M059J (cell line): ENCODE measurements at regions not wholly inside any gene's neighbourhood (a gene's known extent, or its start where the extent isn't known, plus 50 kb on each side); places are given as distances from the start of the nearest gene placed in this dataset.
"Not testable (repeated sequence)": the region's sequence is repeated elsewhere in the genome, so short reads cannot be mapped to it uniquely, and the experiment has no call there.

Experiments used
- DNase-seq: peaks from one replicate; pipeline ENCODE4 v3.0.0-alpha.2; 2012; ENCODE audit warnings: low read depth

DNA sequence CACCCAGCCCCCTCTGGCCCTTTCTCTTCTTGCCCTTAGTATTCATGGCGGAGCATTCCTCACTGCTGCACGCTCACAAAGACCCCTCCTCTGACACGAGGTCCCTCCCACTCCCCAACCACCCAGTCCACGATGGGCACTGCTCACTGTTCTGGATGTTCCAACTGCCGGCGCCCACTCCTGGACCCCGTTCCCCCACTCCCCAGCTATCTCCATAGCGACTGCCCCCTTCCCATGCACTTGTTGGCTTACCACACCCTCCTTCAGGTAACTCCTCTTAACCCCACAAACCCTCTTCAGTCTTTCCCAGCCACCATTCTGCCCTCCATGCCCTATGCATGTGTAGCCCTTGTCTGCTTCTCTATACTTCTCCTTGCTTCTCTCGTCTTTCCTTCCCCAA is 961.5 kb upstream of the DEFB115 start:
- DNase-seq: not testable (repeated sequence)

DNA sequence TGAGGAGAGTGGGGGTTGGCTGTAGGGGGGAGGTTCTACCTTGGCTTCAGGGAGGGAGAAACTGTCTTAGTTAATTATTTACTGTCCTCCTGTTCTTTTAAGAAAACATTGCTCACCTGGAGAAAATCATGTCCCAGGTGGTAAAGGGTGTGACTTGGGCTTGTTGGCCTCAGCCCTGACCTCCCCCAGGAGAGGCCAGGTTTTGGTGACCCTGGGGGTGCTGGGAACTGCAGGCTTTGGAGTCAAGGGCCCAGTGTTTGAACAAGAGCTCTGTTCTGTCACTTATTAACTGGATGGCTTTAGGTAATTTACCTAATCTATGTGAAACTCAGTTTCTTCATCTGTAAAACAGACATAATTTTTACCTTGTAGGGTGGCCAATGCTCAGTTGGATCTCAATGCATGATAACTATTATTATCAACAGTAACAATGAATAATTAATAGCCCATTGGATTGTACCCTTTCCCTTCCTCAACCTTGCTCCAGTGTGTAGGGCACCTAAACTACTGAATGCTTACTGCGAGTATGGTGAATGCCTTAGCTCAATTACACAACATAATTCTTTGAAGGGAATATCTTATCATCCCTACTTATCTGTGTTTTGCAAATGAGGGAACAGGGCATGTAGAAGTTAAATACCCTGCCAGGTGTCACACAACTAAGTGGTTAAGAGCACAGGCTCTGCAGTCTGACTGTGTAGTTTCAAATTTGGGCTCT is 959.4 kb upstream of the DEFB115 start:
- DNase-seq: not testable (repeated sequence)

DNA sequence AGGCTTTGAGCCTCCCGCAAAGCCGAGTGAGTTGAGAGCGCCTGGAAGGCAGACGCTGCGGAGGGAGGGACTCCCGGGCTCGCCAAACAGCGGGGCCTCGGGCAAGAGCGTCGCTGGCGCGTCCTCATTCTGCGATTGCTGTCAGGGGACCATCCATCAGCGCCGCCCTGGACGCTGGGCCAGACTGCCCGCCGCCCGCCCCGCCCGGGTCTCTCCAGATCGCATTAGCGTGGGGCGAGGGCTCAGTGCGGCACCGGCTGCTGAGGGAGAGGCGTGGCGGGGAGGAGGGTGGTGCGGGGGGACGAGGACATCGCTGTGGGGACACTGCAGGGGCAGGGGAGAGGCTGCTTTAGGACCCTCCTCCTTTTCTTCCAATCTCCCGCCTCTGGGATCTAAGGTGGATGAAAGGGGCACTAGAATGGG is 957.2 kb upstream of the DEFB115 start:
- DNase-seq: not testable (repeated sequence)

DNA sequence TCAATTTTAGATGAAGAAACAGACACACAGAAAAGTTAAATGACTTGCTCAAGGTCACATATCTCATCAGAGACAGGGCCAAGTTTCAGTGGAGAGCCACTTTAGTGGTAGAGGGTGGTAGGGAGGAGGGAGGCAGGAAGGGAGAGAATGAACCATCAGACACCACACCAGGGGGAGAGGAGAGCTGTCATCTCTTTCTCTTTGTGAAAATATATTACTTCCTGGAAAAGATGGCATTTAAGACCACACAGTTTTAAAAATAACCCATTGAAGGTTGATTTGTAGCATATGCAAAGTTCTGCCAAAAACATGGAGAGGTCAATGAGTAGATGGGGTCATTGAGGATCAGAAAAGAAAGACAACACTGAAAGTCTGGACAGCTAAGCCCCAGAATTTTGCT is 954.7 kb upstream of the DEFB115 start:
- DNase-seq: not testable (repeated sequence)

DNA sequence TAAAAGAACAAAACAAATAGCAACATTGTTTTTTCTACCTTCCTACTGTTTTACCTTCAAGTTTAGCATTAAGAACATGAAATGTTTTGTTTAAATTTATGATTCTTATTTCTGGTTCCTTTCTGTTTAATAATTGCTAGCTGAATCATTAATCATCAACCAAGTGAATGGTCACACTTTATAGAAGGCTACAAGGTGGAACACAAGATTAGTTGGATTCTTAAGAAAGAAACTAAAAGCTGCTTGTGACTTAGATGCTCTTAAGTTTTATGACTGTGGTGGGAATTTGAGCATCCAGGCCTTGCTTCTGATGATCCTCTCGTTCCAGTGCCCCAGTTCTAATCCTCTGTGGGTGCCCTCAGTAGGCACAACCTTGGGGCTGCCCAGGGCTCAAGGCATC is 947.5 kb upstream of the DEFB115 start:
- not testable (repeated sequence) for DNase-seq

DNA sequence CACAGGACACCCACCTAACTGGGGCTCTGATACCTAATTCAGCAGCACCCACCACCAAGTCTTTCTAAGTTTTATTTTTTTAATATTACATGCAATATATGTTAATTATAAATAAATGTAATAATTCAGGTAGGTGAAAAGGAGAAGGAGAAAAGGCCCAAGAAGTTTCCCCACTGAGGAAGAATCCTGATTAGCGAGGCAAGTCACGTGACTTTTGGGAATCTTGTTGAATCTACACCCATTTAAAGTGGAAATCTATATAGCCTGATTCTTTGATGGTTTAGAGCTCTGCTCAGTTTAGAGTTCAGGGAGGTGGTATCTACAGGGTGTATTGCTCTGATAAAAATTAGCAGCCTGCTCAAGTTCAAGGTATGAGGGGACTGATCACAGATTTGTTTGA is 947.1 kb upstream of the DEFB115 start:
- not testable (repeated sequence) for DNase-seq

DNA sequence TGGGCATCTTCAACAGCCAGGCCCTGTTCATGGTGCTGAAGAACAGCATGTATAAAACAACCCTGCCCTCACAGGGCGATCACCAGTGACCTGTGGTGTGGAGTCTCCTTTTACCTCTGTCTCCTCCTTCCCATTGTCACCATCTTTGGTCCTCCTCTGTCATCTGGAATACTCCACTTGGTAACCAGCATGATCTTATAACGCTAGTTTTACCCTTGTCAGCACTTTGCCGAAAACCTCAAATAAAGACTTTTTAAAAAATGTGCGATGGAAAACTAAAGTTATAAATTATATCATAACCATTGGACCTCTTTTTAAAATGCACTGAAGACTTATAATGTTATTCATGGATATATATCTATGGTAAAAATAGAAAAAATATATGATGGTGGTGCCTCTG is 945.2 kb upstream of the DEFB115 start:
- DNase-seq: not testable (repeated sequence)

DNA sequence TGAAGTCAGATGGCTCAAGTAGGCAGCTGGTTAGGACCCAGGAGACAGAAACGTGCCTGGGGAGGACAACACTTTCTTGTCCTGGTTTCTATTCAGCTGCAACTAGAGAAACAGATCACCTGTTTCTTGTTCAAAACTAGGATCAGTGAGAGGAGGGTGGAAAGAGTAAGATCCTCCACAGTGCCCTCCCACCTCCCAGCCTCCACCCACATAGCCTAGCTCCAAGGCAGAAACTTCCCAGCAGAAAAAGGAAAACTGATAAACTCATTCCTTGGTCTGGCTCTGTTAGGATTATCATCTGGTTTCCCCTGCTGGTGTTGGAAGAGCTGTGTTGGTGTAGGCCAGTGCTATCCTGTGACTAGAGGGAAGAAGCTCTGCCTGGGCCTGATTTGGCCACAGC is 943.8 kb upstream of the DEFB115 start:
- DNase-seq: not testable (repeated sequence)

DNA sequence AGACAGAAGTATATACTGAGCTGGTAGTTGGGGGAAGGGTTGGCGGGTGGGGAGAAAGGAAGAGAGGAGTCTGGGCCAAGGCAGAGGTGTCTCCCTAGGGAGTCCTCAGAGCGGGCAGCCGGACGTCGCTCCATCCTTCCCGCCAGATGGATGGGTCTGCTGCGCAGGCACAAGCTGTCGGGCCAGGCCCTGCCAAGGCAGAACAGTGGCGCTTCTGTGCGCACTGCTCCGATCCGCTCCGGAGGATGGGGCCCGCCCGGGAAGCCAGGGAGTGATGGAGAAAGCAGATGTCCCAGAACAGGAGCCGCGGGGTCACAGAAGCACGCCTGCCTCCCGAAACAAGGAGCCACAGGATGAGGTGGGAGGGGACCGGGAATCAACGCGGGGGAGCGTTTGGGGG is 941.4 kb upstream of the DEFB115 start:
- DNase-seq: not testable (repeated sequence)

DNA sequence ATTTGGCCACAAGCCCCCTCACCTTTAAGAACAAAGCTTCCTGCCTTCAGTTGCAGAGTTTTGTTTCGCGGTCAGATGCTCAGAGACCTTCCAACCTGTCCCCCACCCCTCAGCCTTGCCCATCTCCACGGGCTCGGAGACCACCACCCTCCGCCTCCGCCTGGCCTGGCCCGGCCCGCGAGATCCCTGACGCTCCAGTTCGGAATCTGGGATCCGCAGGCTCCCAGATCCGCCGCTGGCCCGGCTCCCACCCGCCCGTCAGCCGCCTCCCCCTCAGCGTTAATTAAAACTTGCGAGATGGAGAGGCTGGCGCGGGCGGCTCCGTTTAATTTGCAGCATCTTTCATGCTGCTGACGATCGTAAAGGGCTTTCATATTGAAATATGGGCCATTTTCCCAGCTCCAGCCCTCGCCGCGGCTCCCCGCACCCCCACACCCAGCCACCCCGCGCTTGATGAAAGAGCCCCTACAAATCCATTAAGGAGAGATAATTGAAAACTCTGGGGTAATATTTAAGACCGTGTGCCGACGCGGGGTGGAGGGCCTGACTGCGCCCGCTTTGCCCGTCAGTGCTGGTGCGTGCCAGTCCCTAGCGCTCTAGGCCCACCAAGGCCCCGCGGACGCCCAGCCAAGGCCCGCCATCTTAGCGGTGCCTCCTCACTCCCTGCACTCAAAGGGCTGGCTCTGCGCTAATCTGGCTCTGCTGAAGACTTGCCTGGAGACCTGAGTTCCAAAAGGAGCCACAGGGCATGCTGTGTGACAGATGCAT is 940.7 kb upstream of the DEFB115 start:
- DNase-seq: not testable (repeated sequence)

DNA sequence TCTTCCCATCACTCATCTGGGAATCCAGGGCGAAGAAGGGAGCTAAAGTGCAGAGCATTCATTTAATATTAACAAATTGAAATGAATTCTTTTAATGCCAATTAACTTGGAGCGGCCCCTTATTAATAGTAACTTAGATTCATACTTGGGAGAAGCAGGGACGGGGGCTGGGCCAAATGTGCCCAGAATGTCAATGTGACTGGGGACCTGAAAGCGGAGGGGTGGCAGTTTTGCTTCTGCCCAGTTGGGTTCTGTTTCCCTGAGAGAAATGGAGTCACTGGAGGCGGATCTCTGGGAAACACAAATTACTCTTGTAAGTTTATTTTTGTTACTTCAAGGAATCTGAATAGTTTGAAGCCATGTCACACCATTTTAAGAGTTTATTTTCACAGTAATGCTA is 923.7 kb upstream of the DEFB115 start:
- not testable (repeated sequence) for DNase-seq

DNA sequence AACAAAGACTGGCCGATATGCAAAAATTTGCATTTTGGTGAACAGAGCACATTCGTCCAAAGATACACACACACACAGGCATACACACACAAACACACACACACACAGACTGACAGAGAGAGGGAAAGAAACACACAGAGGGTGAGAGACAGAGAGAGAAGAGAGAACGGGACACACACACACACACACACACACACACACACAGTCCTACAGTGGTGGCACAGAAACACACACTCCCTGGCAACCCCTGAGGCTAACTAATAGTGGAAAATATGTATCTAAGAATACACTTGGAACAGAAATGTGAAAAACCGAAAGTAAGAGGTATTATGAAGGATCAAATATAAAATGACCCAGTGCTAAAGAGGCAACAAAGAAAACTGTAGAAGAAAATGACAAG is 919.9 kb upstream of the DEFB115 start:
- DNase-seq: not testable (repeated sequence)

DNA sequence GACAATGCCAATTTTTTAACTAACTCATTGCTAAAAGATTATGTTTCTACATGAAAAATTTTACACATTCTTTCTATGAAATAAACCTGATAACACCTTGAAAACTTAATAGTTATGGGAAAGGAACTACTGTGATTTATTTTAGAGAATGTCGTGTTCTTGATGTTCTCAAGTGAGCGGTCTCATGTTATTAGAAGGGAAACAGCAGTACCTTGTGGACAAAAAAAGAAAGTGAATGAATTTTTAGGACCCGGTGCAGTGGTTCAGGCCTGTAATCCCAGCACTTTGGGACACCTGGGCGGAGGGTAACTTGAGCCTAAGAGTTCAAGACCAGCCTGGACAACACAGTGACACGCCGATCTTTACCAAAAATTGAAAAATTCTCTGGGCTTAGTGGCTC is 908.5 kb upstream of the DEFB115 start:
- DNase-seq: not testable (repeated sequence)

DNA sequence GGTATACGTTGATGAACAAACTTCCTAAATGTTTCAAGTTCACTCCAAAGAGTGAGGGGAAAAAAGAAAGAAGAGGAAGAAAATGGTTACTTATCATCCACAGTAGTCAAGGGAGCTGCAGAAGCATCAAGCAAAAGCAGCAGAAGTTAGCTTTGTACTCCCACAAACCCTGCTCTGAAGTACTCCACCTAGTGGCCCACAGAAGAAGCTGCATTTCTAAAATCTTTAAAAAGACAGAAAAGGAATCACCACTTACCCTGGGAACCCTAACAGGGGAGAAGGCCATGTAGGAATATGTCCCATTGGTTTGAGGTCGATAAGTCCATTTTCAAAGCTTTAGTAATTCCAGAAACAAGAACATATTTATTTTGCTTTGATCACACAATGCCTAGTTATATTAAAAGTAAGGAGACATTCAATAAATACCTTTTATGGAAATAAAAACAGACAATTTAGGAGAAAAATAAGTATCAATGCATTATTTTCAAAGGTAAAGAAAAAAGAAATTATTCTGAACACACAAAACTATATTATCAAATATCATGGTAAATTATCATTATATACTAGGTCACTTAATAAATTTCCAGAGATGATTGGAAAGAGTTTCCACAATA is 900.5 kb upstream of the DEFB115 start:
- DNase-seq: not testable (repeated sequence)

DNA sequence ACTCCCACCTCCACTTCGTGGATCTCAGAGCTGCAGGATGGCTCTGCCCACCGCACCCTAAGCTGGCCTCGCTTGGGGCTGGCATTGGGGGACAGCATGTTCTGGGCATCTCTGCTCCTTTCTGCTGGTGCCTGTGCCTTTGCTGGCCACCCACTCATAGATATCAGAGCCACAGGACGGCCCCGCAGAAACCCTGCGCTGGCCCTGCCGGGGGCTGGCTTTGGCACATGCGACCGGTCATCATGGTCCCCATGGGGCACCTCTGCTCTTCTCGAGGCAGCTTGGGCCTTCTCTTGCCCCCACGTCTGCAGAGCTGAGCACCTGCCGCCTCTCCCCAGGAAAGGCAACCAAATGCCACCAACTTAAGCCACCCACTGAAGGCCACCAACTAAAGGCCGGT is 895.7 kb upstream of the DEFB115 start:
- not testable (repeated sequence) for DNase-seq

DNA sequence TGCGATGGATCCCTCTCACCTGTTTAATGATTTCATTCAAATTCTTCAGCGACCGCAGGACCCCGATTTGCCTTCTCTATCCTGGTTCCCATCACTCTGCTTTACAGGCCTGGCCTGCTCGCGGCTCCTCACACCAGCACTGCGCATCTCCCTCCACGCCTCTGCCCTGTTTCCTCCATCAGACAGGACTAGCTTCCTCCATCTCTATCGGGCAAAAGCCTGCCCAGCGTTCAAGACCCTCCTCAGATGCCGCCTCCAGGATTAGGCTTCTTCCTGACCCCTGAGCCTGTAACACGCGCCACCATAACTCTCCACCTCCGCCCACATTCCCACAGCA is 881.1 kb upstream of the DEFB115 start:
- DNase-seq: not testable (repeated sequence)

DNA sequence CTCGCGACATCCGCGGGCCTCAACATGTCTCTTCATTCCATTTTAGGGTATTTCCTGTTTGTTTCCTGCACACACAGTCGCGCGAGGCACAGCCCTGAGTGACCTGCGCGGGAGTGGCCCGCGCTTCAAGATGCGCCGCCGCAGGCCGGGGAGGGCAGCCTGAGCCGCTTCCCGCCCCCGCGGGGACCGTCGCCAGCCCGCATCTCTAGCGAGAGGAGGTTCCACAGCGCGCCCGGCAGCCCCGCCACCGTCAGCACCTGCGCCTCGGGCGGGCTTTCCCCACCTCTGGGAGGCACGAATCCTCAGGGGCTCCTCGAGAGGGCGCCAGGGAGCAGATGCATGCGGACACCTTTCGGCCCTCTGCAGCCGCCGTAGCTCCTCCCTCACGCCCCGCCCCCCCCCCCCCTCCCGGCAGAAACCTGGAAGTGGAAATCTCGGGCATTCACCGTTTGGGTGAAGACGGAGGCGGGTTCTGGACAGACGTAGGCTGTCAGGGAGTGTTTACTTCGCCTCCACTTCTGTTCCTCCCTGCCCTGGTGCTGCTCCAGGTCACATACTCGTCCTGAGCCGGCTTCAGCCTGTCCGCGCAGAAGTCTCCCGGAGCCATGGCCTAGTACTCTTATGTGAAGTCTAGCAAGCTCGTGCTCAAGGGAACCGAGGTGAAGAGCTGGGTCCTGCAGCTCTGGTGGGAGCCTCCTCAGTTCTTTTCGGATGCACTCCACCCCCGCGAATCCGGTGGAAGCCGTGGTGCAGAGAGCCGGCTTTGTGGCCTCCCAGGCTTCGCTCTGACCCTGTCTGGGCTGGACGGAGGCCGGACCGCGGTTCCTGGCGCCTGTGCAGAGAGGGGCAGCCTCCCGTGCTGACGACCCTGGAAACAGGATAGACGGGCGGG is 880.5 kb upstream of the DEFB115 start:
- peak; percentile 36 for DNase-seq

DNA sequence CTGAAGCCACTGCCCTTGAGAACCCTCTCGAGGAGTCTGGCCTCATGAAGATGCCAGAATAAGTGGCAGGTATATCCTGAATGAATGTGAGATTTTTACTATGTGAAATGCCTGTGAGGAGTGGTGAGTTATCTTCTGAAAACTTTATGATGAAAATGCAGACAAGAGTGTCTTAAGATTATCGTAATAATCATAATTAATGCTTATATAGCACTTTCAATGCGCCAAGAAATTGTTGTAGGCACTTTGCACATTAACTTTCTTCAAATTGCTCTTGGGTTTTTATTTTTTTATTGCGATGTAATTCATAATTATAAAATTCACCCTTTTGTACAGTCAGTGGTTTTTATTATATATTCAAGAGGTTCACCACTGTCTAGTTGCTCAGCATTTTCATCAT is 879.1 kb upstream of the DEFB115 start:
- DNase-seq: not testable (repeated sequence)

DNA sequence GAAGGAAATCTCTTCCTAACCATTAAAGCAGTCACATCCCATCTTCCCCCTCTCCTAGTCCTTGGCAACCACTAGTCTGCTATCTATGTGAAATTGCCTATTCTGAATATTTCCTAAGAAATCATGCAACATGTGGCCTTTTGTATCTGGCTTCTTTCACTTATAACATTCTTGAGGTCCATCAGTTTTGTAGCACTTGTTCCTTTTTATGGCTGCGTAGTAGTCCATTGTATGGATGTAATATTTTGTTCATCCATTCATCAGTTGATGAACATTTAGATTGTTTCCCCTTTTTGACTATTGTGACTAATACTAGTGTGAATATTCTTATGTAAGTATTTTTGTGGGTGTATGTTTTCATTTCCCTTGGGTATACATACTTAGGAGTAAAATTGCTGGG is 878.7 kb upstream of the DEFB115 start:
- DNase-seq: not testable (repeated sequence)

DNA sequence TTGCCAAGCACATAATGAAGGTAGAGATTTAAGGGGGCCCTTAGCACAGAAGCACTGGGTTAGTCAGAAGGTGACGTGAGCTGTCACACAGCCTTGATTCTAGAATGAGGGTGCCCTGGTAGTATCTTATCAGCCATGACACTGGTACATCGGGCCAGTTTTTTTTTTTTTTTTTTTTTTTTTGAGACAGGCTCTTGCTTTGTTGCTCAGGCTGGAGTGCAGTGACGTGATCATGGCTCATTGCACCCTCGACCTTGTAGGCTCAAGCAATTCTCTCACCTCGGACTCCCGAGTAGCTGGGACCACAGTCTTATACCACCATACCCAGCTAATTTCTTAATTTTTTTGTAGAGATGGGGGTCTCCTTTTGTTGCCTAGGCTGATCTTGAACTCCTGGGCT is 872.6 kb upstream of the DEFB115 start:
- not testable (repeated sequence) for DNase-seq

DNA sequence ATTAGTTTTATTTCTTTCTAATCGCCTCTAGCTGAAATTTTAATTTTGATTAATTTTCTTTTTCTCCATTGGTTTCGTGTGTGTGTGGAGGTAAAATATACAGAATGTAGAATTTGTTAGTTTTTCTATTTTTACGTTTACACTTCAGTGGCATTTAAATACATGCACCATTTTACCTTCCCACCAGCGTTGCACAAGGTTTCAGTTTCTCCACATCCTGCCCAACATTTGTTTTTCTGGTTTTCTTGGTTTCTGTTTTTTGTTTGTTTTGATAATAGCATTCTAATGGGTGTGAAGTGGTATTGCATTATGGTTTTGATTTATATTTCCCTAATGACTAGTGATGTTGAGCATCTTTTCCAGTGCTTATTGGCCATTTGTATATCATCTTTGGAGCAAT is 871.4 kb upstream of the DEFB115 start:
- DNase-seq: not testable (repeated sequence)

DNA sequence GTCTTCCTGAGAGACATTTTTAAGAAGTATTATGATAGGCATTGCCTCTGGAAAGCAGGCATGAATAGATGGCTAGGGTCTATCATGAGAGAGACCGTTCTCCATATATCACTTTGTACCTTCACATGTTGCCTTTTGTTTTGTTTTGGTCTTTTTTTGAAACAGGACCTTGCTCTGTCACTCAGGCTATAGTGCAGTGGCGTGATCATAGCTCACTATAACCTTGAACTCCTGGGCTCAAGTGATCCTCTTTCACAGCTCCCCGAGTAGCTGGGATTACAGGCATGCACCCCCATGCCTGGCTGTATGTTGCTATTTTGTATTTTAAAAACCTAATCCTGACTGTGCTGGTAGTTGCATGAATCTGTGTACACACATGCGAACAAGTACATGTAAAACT is 869.6 kb upstream of the DEFB115 start:
- not testable (repeated sequence) for DNase-seq
